Activated T-cell treated with anti-CD3 and anti-CD28 coated beads, Interleukin-2, amount 50 U/mL, for 1 hour (primary cell): ENCODE measurements at regions not wholly inside any gene's neighbourhood (a gene's known extent, or its start where the extent isn't known, plus 50 kb on each side); places are given as distances from the start of the nearest gene placed in this dataset.

Source experiments
- DNase-seq: peaks from one replicate; pipeline ENCODE4 v3.0.0-alpha.2; 2020

DNA sequence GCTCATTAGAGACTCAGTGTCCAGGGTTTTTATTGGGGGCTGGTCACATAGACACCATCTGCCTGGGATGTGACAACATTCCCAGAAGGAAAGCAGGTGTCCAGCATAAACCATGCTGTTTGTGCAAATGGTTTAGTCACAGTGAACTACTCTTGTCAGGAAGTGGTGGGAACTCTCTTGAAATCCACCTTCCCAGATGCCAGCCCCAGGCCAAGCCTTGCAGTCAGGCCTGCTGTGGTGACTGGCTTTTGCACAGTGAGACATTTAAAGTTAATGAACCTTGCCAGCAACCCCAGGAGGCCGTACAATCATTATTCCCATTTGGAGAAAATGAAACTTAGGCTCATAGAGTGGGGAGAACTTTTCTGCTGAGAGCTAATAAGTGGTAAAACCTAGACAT, 242.5 kb upstream of the KCNG1 start:
- no peak for DNase-seq

DNA sequence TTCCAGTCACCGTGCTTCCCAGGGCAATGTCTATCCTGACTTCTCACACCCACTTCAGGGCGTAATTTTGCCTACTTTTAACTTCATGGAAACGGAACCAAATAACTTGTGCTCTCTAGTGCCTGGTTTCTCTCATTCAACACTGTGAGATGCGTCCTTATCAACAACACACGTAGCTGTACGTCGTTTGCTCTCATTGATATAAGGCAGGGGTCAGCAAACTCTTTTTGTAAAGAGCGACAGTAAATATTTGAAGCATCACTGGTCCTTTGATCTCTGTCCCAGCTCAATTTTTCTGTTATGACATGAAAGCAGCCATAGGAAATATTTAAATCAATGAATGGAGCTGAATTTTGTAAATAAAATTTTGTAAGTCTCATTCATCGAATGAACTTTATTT, 239.3 kb upstream of the KCNG1 start:
- DNase-seq = no peak

DNA sequence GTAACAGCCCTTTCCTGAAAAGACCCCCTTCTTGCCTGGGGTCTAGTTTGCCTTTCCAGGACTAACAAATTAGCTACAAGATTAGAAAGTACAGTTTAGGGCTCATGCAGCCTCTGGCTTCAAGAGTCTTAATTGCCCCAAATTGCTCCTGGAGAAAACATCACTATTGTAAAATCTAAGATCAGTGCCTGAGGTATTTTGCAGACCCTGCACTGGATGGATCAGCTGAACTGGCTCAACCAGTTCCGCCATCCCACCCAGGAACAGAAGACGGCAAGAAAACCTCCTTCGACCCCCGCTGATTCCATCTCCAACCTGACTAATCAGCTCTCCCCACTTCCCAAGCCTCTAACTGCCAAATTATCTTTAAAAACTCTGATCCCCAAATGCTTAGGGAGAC, 236.5 kb upstream of the KCNG1 start:
- no peak for DNase-seq

DNA sequence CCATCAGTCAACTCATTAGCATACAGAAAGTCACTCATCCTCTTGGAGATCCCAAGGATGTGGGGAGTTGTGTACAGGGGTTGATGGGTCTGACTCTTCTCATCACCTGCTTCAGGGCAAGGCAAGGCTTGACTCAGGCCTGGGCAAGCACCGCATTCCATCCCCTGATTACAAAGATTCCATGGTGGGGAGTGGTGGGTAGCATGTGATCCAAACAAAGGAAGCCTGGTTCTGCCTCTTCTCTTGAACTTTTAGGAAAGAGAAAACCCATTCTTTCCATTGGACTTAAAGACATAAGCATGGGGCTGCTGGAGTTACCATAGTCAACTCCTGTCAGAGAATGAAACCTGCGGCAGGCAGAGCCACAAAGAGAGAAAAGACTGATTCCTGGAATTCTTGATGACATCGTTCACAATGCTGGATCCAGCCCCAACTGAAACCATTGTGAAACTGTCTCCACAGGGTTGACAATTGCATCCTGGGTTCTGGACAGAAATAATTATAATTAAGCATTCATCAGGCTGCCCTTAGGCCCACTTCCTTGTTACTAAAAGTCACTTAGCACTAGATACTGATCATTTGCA, 235.8 kb upstream of the KCNG1 start:
- no peak for DNase-seq

- no peak for DNase-seq
Observed at GRCh38 chr20:51255417-51255816, 232.5 kb upstream of the KCNG1 start.

GRCh38 chr20:51253280-51253679, 230.4 kb upstream of the KCNG1 start:
- no peak for DNase-seq

DNA sequence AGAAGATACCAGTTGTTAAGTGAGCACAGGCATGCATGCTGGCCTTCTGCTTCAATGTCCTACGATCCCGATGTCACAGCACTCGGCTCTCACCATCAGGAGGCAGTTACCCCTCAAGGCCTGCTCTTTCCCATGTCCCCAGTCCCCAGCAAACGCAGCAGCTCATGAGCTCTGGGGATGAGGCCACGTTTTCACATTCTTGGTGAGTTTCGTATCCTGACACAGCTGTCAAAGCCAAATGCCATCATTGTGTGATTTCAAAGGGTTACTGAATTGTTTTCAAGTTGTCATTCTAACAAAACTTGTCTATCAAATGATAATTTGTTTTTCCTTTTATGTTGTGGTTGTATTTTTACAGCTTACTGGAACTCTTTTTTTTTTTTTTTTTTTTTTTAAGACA, 226.9 kb upstream of the KCNG1 start:
- no peak for DNase-seq

- DNase-seq = no peak
Observed at GRCh38 chr20:51249215-51249614, 226.3 kb upstream of the KCNG1 start.

GRCh38 chr20:51244466-51244865, 221.6 kb upstream of the KCNG1 start:
- DNase-seq = no peak

DNA sequence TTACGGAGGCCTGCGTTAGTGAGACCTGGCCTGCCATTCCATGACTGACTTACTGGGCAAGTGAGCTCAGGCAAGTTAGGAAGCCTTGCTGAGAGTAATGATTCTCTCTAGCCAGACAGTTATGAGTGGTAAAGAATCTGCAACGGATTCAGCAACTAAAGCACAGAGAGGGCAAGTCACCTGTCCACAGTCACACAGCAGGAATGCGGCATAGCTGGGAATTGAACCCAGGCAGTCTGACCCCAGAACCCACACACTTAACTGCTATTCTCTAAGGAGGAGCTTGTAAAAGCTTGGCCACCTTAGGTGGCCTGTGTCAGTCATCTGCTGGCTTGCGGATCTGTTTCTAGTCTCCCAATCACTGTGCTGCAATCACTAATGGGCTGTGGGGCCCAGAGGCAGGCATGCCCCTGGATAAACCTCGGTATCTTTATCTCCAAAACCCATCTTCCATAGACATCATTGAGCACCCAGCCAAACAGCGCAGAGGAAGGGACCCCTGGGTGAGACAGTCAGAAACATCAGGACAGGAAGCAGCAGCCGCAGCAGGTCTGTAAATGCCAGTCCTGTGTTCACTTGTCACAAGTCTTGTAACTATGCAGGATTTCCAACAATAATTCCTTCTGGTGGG, 215.9 kb upstream of the KCNG1 start:
- no peak for DNase-seq

- DNase-seq = no peak
Observed at GRCh38 chr20:51237791-51238190, 214.9 kb upstream of the KCNG1 start.

- no peak for DNase-seq
Observed at GRCh38 chr20:51237278-51237677, 214.4 kb upstream of the KCNG1 start.

- no peak for DNase-seq
Observed at GRCh38 chr20:51236421-51236820, 213.5 kb upstream of the KCNG1 start.

DNA sequence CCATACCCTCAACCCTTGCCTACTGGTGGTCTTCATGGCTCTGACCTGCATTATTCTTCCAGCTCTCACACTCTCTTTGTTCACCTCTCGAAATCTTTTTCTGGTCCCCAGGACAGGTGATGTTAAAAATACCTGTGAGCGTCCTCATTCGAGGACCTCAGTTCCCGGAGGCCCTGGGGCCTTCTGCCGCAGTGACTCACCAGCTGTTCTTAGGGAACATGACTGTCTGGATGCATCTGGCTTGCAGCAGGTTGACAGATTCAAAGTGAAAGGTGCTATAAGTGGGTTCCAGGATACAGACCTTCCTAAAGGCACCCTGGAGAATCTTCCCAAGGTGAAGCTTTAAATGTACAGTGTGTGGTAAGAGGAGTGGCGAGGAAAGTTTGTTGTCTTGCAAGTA, 210.4 kb upstream of the KCNG1 start:
- no peak for DNase-seq

DNA sequence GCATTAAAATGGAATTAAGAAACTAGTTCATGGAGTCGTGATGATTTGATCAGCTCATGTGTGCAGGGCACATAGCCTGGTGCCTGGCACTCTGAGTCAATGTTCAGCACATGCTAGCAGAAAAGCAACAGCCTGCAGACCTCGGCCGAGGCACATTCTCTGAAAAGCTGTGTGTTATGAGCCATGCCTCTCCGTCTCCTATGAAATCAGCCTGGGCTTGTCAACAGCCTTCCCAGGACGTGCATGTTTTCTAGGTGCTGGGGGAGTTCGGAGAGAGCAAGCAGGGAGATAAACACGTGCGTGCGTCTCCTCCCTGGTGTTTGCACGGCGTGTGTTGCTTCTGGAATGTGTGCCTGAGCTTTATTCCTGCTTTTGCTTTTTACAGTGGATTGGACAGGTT, 207.8 kb upstream of the KCNG1 start:
- no peak for DNase-seq

DNA sequence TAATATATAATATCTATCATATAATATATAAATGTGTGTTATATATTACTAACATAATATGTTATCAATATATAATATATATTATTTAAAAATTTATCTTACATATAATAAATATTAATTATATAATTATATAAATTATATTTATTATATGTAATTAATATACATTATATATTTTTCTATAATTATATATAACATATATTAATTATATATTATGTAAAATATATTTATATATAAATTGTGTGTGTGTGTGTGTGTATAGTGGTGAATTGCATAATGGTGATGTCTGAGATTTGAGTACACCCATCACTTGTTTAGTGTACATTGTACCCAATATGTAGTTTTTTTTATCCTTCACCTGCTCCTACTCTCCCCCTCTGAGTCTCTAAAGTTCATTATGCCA, 205.9 kb upstream of the KCNG1 start:
- DNase-seq = no peak

GRCh38 chr20:51227744-51228143, 204.8 kb upstream of the KCNG1 start:
- no peak for DNase-seq

DNA sequence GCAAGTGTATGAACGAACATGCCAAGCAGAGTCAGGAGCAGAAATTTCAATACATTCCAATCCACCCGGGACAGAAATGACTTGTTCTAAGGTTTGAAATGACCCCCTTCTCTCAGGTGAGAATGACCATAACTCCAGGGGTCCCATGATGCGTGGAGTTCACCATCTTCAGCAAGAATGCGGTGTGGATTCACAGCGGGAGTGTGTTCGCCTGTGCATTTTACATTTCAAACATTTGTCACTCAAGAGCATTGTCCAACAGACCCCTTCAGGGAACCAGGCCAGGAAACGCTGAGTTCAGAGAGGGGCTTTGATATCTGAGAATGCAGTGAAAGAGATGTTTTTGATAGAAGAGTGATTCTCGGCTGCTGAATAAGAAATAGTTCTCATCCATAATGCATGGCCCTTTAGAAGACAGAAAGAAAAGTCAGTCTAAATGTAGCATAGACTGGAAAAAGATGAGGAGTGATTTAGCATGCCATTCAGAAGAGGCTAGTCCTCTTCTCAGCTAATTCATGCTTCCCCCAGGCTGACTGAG, 200.3 kb upstream of the KCNG1 start:
- DNase-seq = no peak

GRCh38 chr20:51221791-51222408, 199.0 kb upstream of the KCNG1 start:
- DNase-seq = no peak

DNA sequence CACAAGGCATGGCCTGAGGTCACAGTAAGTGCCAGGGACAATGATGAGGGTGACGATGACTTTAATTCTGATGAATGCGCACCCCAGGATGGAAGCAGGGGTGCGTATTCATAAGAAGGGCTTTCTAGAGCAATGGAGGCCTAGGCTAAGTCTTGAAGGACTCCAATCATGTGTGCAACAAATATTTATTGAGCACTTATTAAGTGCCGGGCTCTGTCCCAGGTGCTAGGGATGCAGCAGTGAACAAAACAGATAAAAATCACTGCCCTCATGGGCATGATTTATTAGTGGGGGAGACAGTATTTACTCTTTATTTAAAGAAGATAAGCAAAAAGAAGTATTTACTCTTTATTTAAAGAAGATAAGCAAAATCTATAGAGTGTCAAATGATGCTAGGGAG, 198.2 kb upstream of the KCNG1 start:
- DNase-seq = no peak

GRCh38 chr20:51220293-51220706, 197.4 kb upstream of the KCNG1 start:
- peak; percentile 55 for DNase-seq

- DNase-seq = no peak
Observed at GRCh38 chr20:51219544-51219943, 196.6 kb upstream of the KCNG1 start.

DNA sequence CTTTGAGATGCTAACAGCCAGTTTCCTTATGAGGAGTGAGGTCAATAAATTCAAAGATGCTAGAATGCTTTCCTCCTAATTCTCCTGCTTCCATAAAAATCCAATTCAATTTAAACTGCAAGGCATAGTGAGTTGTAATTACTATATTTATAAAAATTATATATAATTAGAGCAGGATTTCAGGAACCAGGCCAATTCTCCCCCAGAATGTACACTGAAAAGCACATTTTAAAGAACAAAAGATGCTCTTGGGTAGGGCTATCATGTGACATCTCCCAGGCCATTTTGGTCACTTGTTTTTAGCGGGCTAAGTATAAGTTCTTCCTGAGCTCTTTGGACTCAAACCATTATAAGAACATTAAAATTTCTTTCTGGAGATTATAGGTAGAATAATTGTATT, 195.7 kb upstream of the KCNG1 start:
- DNase-seq = no peak

DNA sequence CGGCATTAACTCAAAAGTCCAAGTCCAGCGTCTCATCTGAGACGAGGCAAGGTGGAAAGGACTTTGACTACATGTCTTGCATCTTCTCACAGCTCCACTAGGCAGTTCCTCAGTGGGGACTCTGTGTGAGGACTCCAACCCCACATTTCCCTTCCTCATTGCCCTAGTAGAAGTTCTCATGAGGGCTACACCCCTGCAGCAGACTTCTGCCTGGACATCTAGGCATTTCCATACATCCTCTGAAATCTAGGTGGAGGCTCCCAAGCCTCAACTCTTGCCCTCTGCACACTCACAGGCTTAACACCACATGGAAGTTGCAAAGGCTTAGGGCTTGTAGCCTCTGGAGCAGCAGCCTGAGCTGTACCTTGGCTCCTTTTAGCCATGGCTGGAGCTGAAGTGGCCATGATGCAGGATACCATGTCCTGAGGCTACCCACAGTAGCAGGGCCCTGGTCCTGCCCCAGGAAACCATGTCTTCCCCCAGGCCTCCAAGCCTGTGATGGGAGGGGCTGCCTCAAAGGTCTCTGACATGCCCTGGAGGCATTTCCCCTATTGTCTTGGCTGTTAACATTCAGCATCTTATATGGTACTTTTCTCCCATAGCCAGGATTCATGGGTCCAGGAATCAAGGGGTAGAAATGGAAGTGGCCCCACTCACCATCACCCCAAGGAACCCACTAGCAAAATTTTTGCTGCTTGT, 194.6 kb upstream of the KCNG1 start:
- no peak for DNase-seq
